ENCODE measurements at regions not wholly inside any gene's neighbourhood (a gene's known extent, or its start where the extent isn't known, plus 50 kb on each side); places are given as distances from the start of the nearest gene placed in this dataset.

- no peak overlapping the region for H3K23ac ChIP-seq (ENCODE audit: low read length in 2 of 2)
- peaks cover 2% of the 10 kb centered on the region for H3K9me3 ChIP-seq (ENCODE audit: control insufficient read depth, low read length)
- H3K14ac ChIP-seq (ENCODE audit: low read length in 2 of 2) = no peak overlapping the region
- H2BK12ac ChIP-seq (ENCODE audit: low read length in 2 of 2) = no peak overlapping the region
- H2AK5ac ChIP-seq (ENCODE audit: low read length, severe bottlenecking) = no peak overlapping the region
- no peak overlapping the region for H2BK5ac ChIP-seq (ENCODE audit: low read depth, low read length, poor library complexity, severe bottlenecking)
- no peak overlapping the region for H4K91ac ChIP-seq (ENCODE audit: low read length)
- H3K27ac ChIP-seq (ENCODE audit: low read length, poor library complexity, severe bottlenecking) = no peak overlapping the region
- WGBS = no CpG with 5 or more reads among the region's 2 CpGs
- no peak overlapping the region for H3K4me2 ChIP-seq (ENCODE audit: low read length, poor library complexity, severe bottlenecking)
- H3K4me3 ChIP-seq (ENCODE audit: insufficient read depth in 1 of 2, low read depth in 1 of 2, low read length in 2 of 2) = no peak overlapping the region
- no peaks in the 10 kb centered on the region for H3K27me3 ChIP-seq (ENCODE audit: control insufficient read depth in 1 of 2, insufficient read depth in 1 of 2, low read length in 2 of 2)
- H3K9ac ChIP-seq (ENCODE audit: low read length) = no peak overlapping the region
- no peak overlapping the region for H2AFZ ChIP-seq (ENCODE audit: low read depth, low read length)
- H2BK15ac ChIP-seq (ENCODE audit: low read depth, poor library complexity, severe bottlenecking) = no peak overlapping the region
- no peak overlapping the region for H3K4ac ChIP-seq (ENCODE audit: low read depth in 1 of 2, low read length in 2 of 2)
- H3K18ac ChIP-seq (ENCODE audit: low read depth in 1 of 2, low read length in 2 of 2) = no peak overlapping the region
- no peak overlapping the region for H4K8ac ChIP-seq (ENCODE audit: low read length)
- no peak overlapping the region for H2BK120ac ChIP-seq (ENCODE audit: low read depth, low read length)
- no peaks in the 10 kb centered on the region for H3K4me1 ChIP-seq (ENCODE audit: control insufficient read depth, insufficient read depth, low read depth, low read length)
- no peaks in the 10 kb centered on the region for H3K36me3 ChIP-seq (ENCODE audit: control insufficient read depth in 1 of 2, insufficient read depth in 2 of 2, low read depth in 1 of 2, low read length in 2 of 2)
- no peak for DNase-seq
- H3K79me1 ChIP-seq (replicated peaks; ENCODE audit: low read length, poor library complexity, severe bottlenecking) = no peaks in the 10 kb centered on the region
Observed at GRCh38 chr22:34886391-34886790, 179.6 kb upstream of the ISX start.

GRCh38 chr22:34886812-34887211, 179.1 kb upstream of the ISX start:
- H3K14ac ChIP-seq (ENCODE audit: low read length in 2 of 2) = no peak overlapping the region
- H3K4me2 ChIP-seq (ENCODE audit: low read length, poor library complexity, severe bottlenecking) = no peak overlapping the region
- no peaks in the 10 kb centered on the region for H3K79me1 ChIP-seq (replicated peaks; ENCODE audit: low read length, poor library complexity, severe bottlenecking)
- H2AK5ac ChIP-seq (ENCODE audit: low read length, severe bottlenecking) = no peak overlapping the region
- no peak for DNase-seq
- no peak overlapping the region for H3K18ac ChIP-seq (ENCODE audit: low read depth in 1 of 2, low read length in 2 of 2)
- no peak overlapping the region for H3K9ac ChIP-seq (ENCODE audit: low read length)
- H4K8ac ChIP-seq (ENCODE audit: low read length) = no peak overlapping the region
- H3K27me3 ChIP-seq (ENCODE audit: control insufficient read depth in 1 of 2, insufficient read depth in 1 of 2, low read length in 2 of 2) = no peaks in the 10 kb centered on the region
- peaks cover 2% of the 10 kb centered on the region for H3K9me3 ChIP-seq (ENCODE audit: control insufficient read depth, low read length)
- no peak overlapping the region for H2BK120ac ChIP-seq (ENCODE audit: low read depth, low read length)
- no peaks in the 10 kb centered on the region for H3K36me3 ChIP-seq (ENCODE audit: control insufficient read depth in 1 of 2, insufficient read depth in 2 of 2, low read depth in 1 of 2, low read length in 2 of 2)
- no peak overlapping the region for H3K4me3 ChIP-seq (ENCODE audit: insufficient read depth in 1 of 2, low read depth in 1 of 2, low read length in 2 of 2)
- H2BK15ac ChIP-seq (ENCODE audit: low read depth, poor library complexity, severe bottlenecking) = no peak overlapping the region
- no peak overlapping the region for H4K91ac ChIP-seq (ENCODE audit: low read length)
- H3K4me1 ChIP-seq (ENCODE audit: control insufficient read depth, insufficient read depth, low read depth, low read length) = no peaks in the 10 kb centered on the region
- H3K23ac ChIP-seq (ENCODE audit: low read length in 2 of 2) = no peak overlapping the region
- no peak overlapping the region for H3K27ac ChIP-seq (ENCODE audit: low read length, poor library complexity, severe bottlenecking)
- 70% methylated on average over 1 of the region's 1 CpG for WGBS
- H2AFZ ChIP-seq (ENCODE audit: low read depth, low read length) = no peak overlapping the region
- no peak overlapping the region for H2BK12ac ChIP-seq (ENCODE audit: low read length in 2 of 2)
- no peak overlapping the region for H2BK5ac ChIP-seq (ENCODE audit: low read depth, low read length, poor library complexity, severe bottlenecking)
- H3K4ac ChIP-seq (ENCODE audit: low read depth in 1 of 2, low read length in 2 of 2) = no peak overlapping the region

- Histone ChIP-seq H3K36me3 (ENCODE audit: control insufficient read depth in 1 of 2, insufficient read depth in 2 of 2, low read depth in 1 of 2, low read length in 2 of 2) (no peaks in the 10 kb centered on the region), H2BK12ac (ENCODE audit: low read length in 2 of 2) (no peak overlapping the region), H3K23ac (ENCODE audit: low read length in 2 of 2) (no peak overlapping the region), H4K8ac (ENCODE audit: low read length) (no peak overlapping the region), H2AFZ (ENCODE audit: low read depth, low read length) (no peak overlapping the region), H3K4me1 (ENCODE audit: control insufficient read depth, insufficient read depth, low read depth, low read length) (no peaks in the 10 kb centered on the region), H2AK5ac (ENCODE audit: low read length, severe bottlenecking) (no peak overlapping the region), H3K9me3 (ENCODE audit: control insufficient read depth, low read length) (no peaks in the 10 kb centered on the region), H3K27ac (ENCODE audit: low read length, poor library complexity, severe bottlenecking) (no peak overlapping the region), H3K4ac (ENCODE audit: low read depth in 1 of 2, low read length in 2 of 2) (no peak overlapping the region), H3K9ac (ENCODE audit: low read length) (no peak overlapping the region), H2BK120ac (ENCODE audit: low read depth, low read length) (no peak overlapping the region), H3K4me2 (ENCODE audit: low read length, poor library complexity, severe bottlenecking) (no peak overlapping the region), H3K14ac (ENCODE audit: low read length in 2 of 2) (no peak overlapping the region), H3K79me1 (replicated peaks; ENCODE audit: low read length, poor library complexity, severe bottlenecking) (no peaks in the 10 kb centered on the region), H2BK15ac (ENCODE audit: low read depth, poor library complexity, severe bottlenecking) (no peak overlapping the region), H2BK5ac (ENCODE audit: low read depth, low read length, poor library complexity, severe bottlenecking) (no peak overlapping the region), H3K18ac (ENCODE audit: low read depth in 1 of 2, low read length in 2 of 2) (no peak overlapping the region), H3K27me3 (ENCODE audit: control insufficient read depth in 1 of 2, insufficient read depth in 1 of 2, low read length in 2 of 2) (no peaks in the 10 kb centered on the region), H4K91ac (ENCODE audit: low read length) (no peak overlapping the region), H3K4me3 (ENCODE audit: insufficient read depth in 1 of 2, low read depth in 1 of 2, low read length in 2 of 2) (no peak overlapping the region)
- DNase-seq = no peak
- no CpG with 5 or more reads among the region's 1 CpG for WGBS
Observed at GRCh38 chr22:34897126-34897525, 168.8 kb upstream of the ISX start.

- Histone ChIP-seq H3K9ac (ENCODE audit: low read length) (no peak overlapping the region), H2BK12ac (ENCODE audit: low read length in 2 of 2) (no peak overlapping the region), H3K9me3 (ENCODE audit: control insufficient read depth, low read length) (peaks cover 4% of the 10 kb centered on the region), H2BK120ac (ENCODE audit: low read depth, low read length) (no peak overlapping the region), H3K36me3 (ENCODE audit: control insufficient read depth in 1 of 2, insufficient read depth in 2 of 2, low read depth in 1 of 2, low read length in 2 of 2) (no peaks in the 10 kb centered on the region), H3K27ac (ENCODE audit: low read length, poor library complexity, severe bottlenecking) (no peak overlapping the region), H2AK5ac (ENCODE audit: low read length, severe bottlenecking) (no peak overlapping the region), H3K4me2 (ENCODE audit: low read length, poor library complexity, severe bottlenecking) (no peak overlapping the region), H3K14ac (ENCODE audit: low read length in 2 of 2) (no peak overlapping the region), H3K4ac (ENCODE audit: low read depth in 1 of 2, low read length in 2 of 2) (no peak overlapping the region), H3K4me1 (ENCODE audit: control insufficient read depth, insufficient read depth, low read depth, low read length) (no peaks in the 10 kb centered on the region), H3K27me3 (ENCODE audit: control insufficient read depth in 1 of 2, insufficient read depth in 1 of 2, low read length in 2 of 2) (no peaks in the 10 kb centered on the region), H2AFZ (ENCODE audit: low read depth, low read length) (no peak overlapping the region), H2BK5ac (ENCODE audit: low read depth, low read length, poor library complexity, severe bottlenecking) (no peak overlapping the region), H4K91ac (ENCODE audit: low read length) (no peak overlapping the region), H3K18ac (ENCODE audit: low read depth in 1 of 2, low read length in 2 of 2) (no peak overlapping the region), H3K4me3 (ENCODE audit: insufficient read depth in 1 of 2, low read depth in 1 of 2, low read length in 2 of 2) (no peak overlapping the region), H3K23ac (ENCODE audit: low read length in 2 of 2) (no peak overlapping the region), H2BK15ac (ENCODE audit: low read depth, poor library complexity, severe bottlenecking) (no peak overlapping the region), H3K79me1 (replicated peaks; ENCODE audit: low read length, poor library complexity, severe bottlenecking) (no peaks in the 10 kb centered on the region), H4K8ac (ENCODE audit: low read length) (no peak overlapping the region)
- DNase-seq = no peak
Observed at GRCh38 chr22:34902335-34902734, 163.6 kb upstream of the ISX start.

All from mesenchymal stem cell (in vitro differentiated cells and primary cell).